ENCODE measurements at regions not wholly inside any gene's neighbourhood (a gene's known extent, or its start where the extent isn't known, plus 50 kb on each side); places are given as distances from the start of the nearest gene placed in this dataset.

GRCh38 chr5:29794141-29794787, 1399.2 kb upstream of the CDH6 start:
- no peak for DNase-seq (ENCODE audit: low read depth, low spot score)
- in situ Hi-C loops (cut with HindIII; ENCODE audit: low pct_unique_long_range_greater_than_20kb, low sequenced_read_pairs) = no loop called here

DNA sequence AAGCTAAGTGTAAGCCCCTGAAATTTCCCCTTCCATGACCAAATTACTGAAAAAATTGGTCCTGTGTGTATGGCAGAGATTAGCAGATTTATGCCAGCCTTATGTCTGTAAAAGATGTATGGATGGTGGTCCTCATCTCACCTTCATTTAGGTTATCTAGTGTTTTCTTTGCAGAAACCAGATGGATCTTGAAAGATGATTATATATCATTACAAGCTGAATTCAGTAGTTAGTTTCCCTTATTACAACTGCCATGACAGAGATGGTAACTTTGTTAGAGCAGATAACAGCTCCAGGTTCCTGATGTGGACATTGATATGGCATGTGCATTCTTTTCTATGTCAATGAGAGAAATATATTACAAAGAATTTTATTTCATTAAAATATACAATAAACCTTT, 1403.2 kb upstream of the CDH6 start:
- in situ Hi-C loops (cut with HindIII; ENCODE audit: low pct_unique_long_range_greater_than_20kb, low sequenced_read_pairs) = no loop called here
- DNase-seq (ENCODE audit: low read depth, low spot score) = no peak

- DNase-seq (ENCODE audit: low read depth, low spot score) = peak; percentile 32
- in situ Hi-C loops (cut with HindIII; ENCODE audit: low pct_unique_long_range_greater_than_20kb, low sequenced_read_pairs) = no loop called here
Measured at GRCh38 chr5:29780401-29780800, 1413.1 kb upstream of the CDH6 start.

DNA sequence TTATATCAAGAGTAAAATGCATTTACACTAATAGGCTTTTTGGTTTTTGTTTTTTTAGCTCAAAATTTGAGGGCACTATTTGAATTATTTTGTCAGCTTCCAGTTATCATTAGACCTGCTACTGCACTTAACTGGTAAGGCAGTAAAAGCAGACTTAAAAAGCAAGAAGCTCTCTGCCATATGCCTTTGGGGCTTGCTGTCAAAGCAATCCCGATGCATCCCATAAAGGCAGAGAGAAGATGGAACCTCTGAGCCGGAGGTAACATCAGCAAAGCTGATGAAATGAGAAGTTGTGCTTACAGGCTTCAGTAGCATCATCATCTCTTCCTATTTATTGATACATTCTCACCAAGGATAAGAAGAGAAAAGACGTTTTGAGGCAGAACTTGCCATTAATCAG, 1414.3 kb upstream of the CDH6 start:
- in situ Hi-C loops (cut with HindIII; ENCODE audit: low pct_unique_long_range_greater_than_20kb, low sequenced_read_pairs) = no loop called here
- DNase-seq (ENCODE audit: low read depth, low spot score) = no peak

DNA sequence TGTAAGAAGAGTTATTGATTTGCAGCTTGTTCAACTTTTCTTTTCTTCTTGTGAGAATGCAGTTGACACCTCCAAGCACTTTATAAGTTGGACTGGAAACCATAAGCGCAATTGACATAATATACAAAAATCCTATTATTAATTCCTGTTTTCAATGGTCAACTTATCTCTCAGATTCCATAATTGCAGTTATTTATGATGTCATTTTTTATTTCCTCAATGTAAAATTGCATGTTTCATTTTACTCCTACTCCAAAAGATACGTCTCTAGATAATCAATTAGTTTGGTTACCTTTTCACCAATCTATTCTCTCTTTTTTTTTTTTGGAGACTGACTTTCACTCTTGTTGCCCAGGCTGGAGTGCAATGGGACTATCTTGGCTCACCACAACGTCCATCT, 1416.1 kb upstream of the CDH6 start:
- in situ Hi-C loops (cut with HindIII; ENCODE audit: low pct_unique_long_range_greater_than_20kb, low sequenced_read_pairs) = no loop called here
- no peak for DNase-seq (ENCODE audit: low read depth, low spot score)

DNA sequence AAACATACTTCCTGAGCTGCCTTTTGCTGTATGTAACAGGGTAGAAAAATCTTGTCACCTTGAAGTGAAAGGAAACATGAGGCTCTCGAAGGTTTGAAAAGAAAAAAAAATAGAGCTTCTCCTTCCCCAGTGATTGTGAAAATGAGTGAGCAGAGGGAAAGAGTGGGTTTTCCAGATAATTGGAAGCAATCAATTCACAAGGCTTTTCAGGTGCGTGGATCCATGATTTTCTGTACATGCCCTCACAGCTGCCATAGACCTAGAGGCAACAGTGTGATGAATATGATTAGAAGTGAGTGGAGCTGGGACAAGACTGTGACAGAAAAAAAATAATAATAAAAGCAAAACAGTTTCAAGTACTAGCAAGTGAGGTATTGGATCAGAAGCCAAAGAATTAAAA, 1422.5 kb upstream of the CDH6 start:
- no peak for DNase-seq (ENCODE audit: low read depth, low spot score)
- in situ Hi-C loops (cut with HindIII; ENCODE audit: low pct_unique_long_range_greater_than_20kb, low sequenced_read_pairs) = no loop called here

DNA sequence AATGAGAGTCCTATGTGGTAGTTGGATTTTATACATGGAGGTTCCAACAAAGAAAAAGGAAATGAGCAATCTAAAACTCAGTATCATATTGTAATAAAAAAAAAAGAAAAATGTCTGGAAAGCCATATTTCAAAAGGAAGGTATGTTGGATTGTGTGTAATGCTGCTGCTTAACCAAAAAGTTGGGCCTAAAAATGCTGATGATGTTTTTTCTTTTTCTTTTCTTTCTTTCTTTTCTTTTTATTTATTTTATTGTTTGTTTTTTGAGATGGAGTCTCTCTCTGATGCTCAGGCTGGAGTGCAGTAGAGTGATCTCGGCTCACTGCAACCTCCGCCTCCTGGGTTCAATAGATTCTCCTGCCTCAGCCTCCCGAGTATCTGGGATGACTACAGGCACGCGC, 1424.0 kb upstream of the CDH6 start:
- in situ Hi-C loops (cut with HindIII; ENCODE audit: low pct_unique_long_range_greater_than_20kb, low sequenced_read_pairs) = no loop called here
- DNase-seq (ENCODE audit: low read depth, low spot score) = no peak

DNA sequence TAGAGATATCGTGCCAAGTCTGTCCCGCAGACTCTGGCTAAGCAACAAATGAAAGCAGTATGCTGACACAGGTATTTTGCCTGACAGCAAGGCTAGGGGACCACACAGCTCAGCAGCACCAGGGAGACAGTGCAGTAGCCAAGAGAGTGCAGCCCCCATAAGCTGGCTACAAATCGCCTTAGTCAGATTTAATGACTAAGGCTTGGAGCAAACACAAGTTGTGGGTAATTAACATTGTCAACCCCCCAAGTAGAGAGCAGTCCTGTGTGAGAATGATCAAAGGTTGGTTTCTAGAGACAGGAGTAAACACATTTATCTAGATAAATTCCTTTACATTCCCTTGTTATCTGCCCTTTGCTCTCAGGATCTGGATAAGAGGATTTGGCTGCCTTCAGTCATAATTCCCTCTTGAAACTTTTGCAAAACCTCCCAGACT, 1434.5 kb upstream of the CDH6 start:
- peak; percentile 33 for DNase-seq (ENCODE audit: low read depth, low spot score)

DNA sequence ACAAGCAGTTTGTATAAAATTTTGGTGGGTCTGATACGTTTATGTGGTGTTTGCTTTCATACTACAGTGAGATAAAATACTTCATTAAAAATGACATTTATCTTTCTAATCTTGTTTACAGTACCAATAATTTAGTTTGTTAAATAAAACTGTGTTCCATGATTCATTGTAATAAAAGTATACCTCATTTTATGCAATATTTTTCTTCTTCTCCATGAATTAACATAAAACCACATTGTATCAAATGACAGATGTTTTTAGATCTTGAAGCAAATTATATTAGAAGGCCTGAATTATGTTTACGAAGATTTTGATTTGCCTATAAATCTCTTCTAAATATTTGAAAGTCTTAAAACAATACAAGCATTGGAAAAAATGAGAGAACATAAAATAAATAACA, 1443.0 kb upstream of the CDH6 start:
- DNase-seq (ENCODE audit: low read depth, low spot score) = no peak
- in situ Hi-C loops (cut with HindIII; ENCODE audit: low pct_unique_long_range_greater_than_20kb, low sequenced_read_pairs) = no loop called here

More for the DNA sequence above, 1434.5 kb upstream of the CDH6 start:
- in situ Hi-C loops (cut with HindIII; ENCODE audit: low pct_unique_long_range_greater_than_20kb, low sequenced_read_pairs) = no loop called here

GRCh38 chr5:29744618-29745017, 1448.9 kb upstream of the CDH6 start:
- in situ Hi-C loops (cut with HindIII; ENCODE audit: low pct_unique_long_range_greater_than_20kb, low sequenced_read_pairs) = no loop called here
- peak; percentile 90 for DNase-seq (ENCODE audit: low read depth, low spot score)

- peak; percentile 50 for DNase-seq (ENCODE audit: low read depth, low spot score)
- in situ Hi-C loops (cut with HindIII; ENCODE audit: low pct_unique_long_range_greater_than_20kb, low sequenced_read_pairs) = no loop called here
Measured at GRCh38 chr5:29720954-29721353, 1472.5 kb upstream of the CDH6 start.

DNA sequence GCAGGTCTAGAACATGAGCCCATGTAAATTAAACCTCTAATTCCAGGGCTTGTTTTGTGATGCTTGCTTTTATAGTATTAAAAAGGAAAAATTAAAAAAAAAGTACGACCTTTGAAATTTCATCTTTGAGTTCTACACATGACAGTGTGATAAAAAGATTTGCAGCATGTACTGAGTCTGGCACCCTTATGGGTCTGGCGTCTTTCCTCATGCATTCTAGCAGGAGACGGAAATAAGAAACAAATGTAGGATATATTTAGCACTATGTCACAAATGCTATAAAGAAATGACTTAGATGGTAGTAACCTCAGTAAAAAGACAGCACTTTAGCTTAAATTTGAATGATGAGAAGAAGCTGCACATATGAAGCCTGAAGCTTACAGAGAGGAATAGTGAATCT, 1474.3 kb upstream of the CDH6 start:
- no peak for DNase-seq (ENCODE audit: low read depth, low spot score)
- in situ Hi-C loops (cut with HindIII; ENCODE audit: low pct_unique_long_range_greater_than_20kb, low sequenced_read_pairs) = no loop called here

GRCh38 chr5:29715167-29715566, 1478.3 kb upstream of the CDH6 start:
- in situ Hi-C loops (cut with HindIII; ENCODE audit: low pct_unique_long_range_greater_than_20kb, low sequenced_read_pairs) = no loop called here
- no peak for DNase-seq (ENCODE audit: low read depth, low spot score)

- DNase-seq (ENCODE audit: low read depth, low spot score) = no peak
- in situ Hi-C loops (cut with HindIII; ENCODE audit: low pct_unique_long_range_greater_than_20kb, low sequenced_read_pairs) = no loop called here
Measured at GRCh38 chr5:29702875-29703274, 1490.6 kb upstream of the CDH6 start.

DNA sequence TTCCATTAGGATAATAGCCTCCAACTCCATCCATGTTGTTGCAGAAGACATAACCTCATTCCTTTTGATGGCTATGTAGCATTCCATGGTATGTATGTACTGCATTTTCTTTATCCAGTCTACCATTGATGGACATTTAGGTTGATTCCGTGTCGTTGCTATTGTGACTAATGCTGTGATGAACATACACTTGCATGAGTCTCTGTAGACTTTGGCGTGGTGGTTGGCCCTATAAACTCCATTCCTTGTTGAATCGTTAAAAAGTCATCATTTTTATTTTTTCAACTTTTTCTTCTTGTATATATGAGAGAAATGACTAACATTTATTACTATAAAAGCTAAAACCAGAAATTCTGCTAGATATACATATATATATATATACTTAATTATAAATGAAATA, 1491.9 kb upstream of the CDH6 start:
- DNase-seq (ENCODE audit: low read depth, low spot score) = no peak
- in situ Hi-C loops (cut with HindIII; ENCODE audit: low pct_unique_long_range_greater_than_20kb, low sequenced_read_pairs) = no loop called here

GRCh38 chr5:29697785-29698414, 1495.6 kb upstream of the CDH6 start:
- in situ Hi-C loops (cut with HindIII; ENCODE audit: low pct_unique_long_range_greater_than_20kb, low sequenced_read_pairs) = no loop called here
- DNase-seq (ENCODE audit: low read depth, low spot score) = peak; percentile 84

DNA sequence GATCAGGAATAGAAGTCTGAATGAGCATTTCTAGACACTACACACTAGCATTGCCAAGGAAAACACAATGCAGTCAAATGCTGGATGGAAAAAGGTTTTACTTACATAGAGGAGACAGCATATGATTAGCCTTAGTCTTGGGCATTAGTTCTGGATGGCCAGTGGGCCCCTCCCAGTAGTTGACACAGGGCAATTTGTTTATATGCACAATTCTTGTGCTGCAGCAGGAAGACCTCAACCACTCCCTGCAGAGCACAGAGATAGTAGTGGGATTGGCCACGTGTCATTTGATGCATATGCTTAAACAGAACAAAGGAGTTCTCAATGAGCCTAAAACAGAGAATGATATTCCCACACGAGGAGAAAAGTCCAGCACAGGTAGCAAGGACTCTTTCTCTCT, 1496.2 kb upstream of the CDH6 start:
- no peak for DNase-seq (ENCODE audit: low read depth, low spot score)
- in situ Hi-C loops (cut with HindIII; ENCODE audit: low pct_unique_long_range_greater_than_20kb, low sequenced_read_pairs) = no loop called here

GRCh38 chr5:29672678-29673077, 1520.8 kb upstream of the CDH6 start:
- no peak for DNase-seq (ENCODE audit: low read depth, low spot score)
- in situ Hi-C loops (cut with HindIII; ENCODE audit: low pct_unique_long_range_greater_than_20kb, low sequenced_read_pairs) = no loop called here

DNA sequence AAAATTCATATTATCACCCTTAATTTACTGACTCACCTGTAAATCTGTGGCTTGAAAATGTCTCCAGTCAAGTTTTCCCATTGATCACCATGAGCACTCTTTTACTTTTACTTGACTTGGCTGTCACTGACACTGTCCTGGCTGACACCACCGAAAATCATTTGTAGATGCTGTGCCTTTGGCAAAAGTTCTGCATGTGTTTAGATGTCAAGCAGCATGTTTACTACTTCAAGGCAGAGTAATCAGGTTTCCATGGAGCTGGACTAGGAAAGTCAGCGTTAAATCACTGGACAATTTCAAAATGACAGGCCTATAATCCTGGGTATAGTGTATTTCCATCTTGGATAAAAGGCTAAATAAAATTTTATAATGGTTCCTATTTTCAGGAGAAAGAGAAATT, 1530.6 kb upstream of the CDH6 start:
- in situ Hi-C loops (cut with HindIII; ENCODE audit: low pct_unique_long_range_greater_than_20kb, low sequenced_read_pairs) = no loop called here
- no peak for DNase-seq (ENCODE audit: low read depth, low spot score)

DNA sequence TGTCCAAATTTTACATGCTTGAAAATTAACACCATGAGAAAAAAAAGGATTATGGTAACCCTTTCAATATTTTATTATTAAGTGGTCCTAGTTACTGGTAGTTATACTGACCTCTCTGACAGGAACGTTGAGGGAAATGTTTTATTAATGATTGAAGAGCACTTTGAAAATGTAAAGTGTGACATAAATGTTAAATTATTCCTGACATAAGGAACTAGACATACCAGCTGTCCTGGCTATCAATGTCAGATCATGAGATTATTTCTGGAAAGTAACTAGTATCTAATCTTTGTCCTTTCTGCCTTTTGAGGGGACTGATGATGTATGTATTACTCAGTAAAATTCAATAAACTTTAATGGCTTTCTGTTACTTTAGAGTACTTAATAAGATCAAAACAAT, 1538.5 kb upstream of the CDH6 start:
- DNase-seq (ENCODE audit: low read depth, low spot score) = no peak
- in situ Hi-C loops (cut with HindIII; ENCODE audit: low pct_unique_long_range_greater_than_20kb, low sequenced_read_pairs) = no loop called here

All from SK-MEL-5 (cell line).